MCF 10A (cell line): ENCODE measurements at regions not wholly inside any gene's neighbourhood (a gene's known extent, or its start where the extent isn't known, plus 50 kb on each side); places are given as distances from the start of the nearest gene placed in this dataset.

Experiments used
- BruUV-seq: library from RNA; stranded (reverse); fragments of 400-500 nt; replicated peaks from 2 replicates; lab custom pipeline; 2021; lab: Mats Ljungman, UMichigan
- CTCF ChIA-PET: fragments of 300-600 bp; sonication (Branson Sonifier 250); formaldehyde crosslinking; extraction: SDS; loops from one replicate; lab custom pipeline; 2021; ENCODE audit warnings: antibody characterized with exemption, inconsistent platforms; lab: Yijun Ruan, JAX
- POLR2A ChIA-PET: fragments of 300-600, 350-650 bp; sonication (Branson Sonifier 250); formaldehyde crosslinking; extraction: SDS; loops from one replicate; lab custom pipeline; 2020; ENCODE audit warnings: antibody characterized with exemption, inconsistent platforms; lab: Yijun Ruan, JAX
- DNase-seq: peaks from one replicate; pipeline ENCODE4 v3.0.0-alpha.2; 2018; ENCODE audit not compliant: unreplicated experiment
- H3K27ac Mint-ChIP-seq: one replicate; pipeline ENCODE4 v1.8.0; 2022; ENCODE audit warnings: mild to moderate bottlenecking, low read depth, mixed read lengths; ENCODE audit not compliant: unreplicated experiment
- H3K27me3 Mint-ChIP-seq: one replicate; pipeline ENCODE4 v1.8.0; 2022; ENCODE audit warnings: mixed read lengths; ENCODE audit not compliant: insufficient read depth, unreplicated experiment
- H3K36me3 Mint-ChIP-seq: one replicate; pipeline ENCODE4 v1.8.0; 2022; ENCODE audit warnings: mild to moderate bottlenecking, moderate library complexity, mixed read lengths; ENCODE audit not compliant: insufficient read depth, unreplicated experiment
- H3K4me1 Mint-ChIP-seq: one replicate; pipeline ENCODE4 v1.8.0; 2022; ENCODE audit warnings: mixed read lengths; ENCODE audit not compliant: insufficient read depth, unreplicated experiment
- H3K4me3 Mint-ChIP-seq: one replicate; pipeline ENCODE4 v1.8.0; 2022; ENCODE audit warnings: mild to moderate bottlenecking, moderate library complexity, mixed read lengths; ENCODE audit not compliant: unreplicated experiment
- H3K9me3 Mint-ChIP-seq: one replicate; pipeline ENCODE4 v1.8.0; 2022; ENCODE audit warnings: mixed read lengths; ENCODE audit not compliant: unreplicated experiment
- CTCF ChIP-seq: fragments of 200-600 bp; IDR thresholded peaks from one replicate; pipeline ENCODE4 v1.8.0; 2022; ENCODE audit warnings: antibody characterized with exemption, mild to moderate bottlenecking; ENCODE audit not compliant: unreplicated experiment
- intact Hi-C: fragments of 100-400 bp; cut with micrococcal nuclease; formaldehyde crosslinking; loops from 2 replicates; pipeline ENCODE4 v1.14.1; 2022

GRCh38 chr3:189513281-189514117 lies 117.7 kb upstream of the TP63 start:
- ChIA-PET POLR2A (interaction anchor here (0.5 to 7.5 kb wide), 41 partner anchors 11 to 1276 kb away, joined by 3 to 121 read pairs (median 4); partner anchors contain the start of gene CLDN1), CTCF (interaction anchor here (0.6 to 4.6 kb wide), 12 partner anchors 17 to 1988 kb away, joined by 3 to 26 read pairs (median 3); no protein-coding TSS in a partner anchor)
- intact Hi-C loops: loop anchor here (2.0 to 5.0 kb wide), 2 partner anchors 49 to 245 kb away; no protein-coding TSS in a partner anchor
- TSS peak; percentile 96 for BruUV-seq
- Mint-ChIP-seq H3K27me3 (no peaks in the 10 kb centered on the region), H3K36me3 (peaks cover 8% of the 10 kb centered on the region), H3K9me3 (peaks cover 17% of the 10 kb centered on the region), H3K27ac (peak overlapping the region; percentile 99), H3K4me3 (peak overlapping the region; percentile 47), H3K4me1 (peaks cover 40% of the 10 kb centered on the region)
- no peak for TF ChIP-seq CTCF
- DNase-seq: peak; percentile 61

GRCh38 chr3:189516039-189516438 lies 115.2 kb upstream of the TP63 start:
- no TSS peak for BruUV-seq
- TF ChIP-seq CTCF: no peak
- intact Hi-C loops: no loop called here
- Mint-ChIP-seq H3K4me3 (no peak overlapping the region), H3K27ac (no peak overlapping the region), H3K27me3 (no peaks in the 10 kb centered on the region), H3K9me3 (peaks cover 34% of the 10 kb centered on the region), H3K36me3 (no peaks in the 10 kb centered on the region), H3K4me1 (peaks cover 26% of the 10 kb centered on the region)
- POLR2A ChIA-PET: interaction anchor here (0.7 to 6.4 kb wide), 2 partner anchors 123 to 246 kb away, joined by 3 to 87 read pairs; no protein-coding TSS in a partner anchor
- DNase-seq: no peak
- CTCF ChIA-PET: interaction anchor here (0.6 to 1.1 kb wide), 3 partner anchors 21 to 246 kb away, joined by 3 to 5 read pairs (median 3); no protein-coding TSS in a partner anchor

GRCh38 chr3:189517981-189518380 lies 113.2 kb upstream of the TP63 start:
- Mint-ChIP-seq H3K9me3 (peaks cover 43% of the 10 kb centered on the region), H3K4me3 (no peak overlapping the region), H3K4me1 (peaks cover 15% of the 10 kb centered on the region), H3K27ac (no peak overlapping the region), H3K36me3 (no peaks in the 10 kb centered on the region), H3K27me3 (no peaks in the 10 kb centered on the region)
- ChIA-PET POLR2A (interaction anchor here (0.7 to 1.4 kb wide), 2 partner anchors 134 to 192 kb away, joined by 3 to 4 read pairs; no protein-coding TSS in a partner anchor), CTCF (interaction anchor here (0.7 to 1.3 kb wide), 2 partner anchors 12 to 430 kb away, joined by 4 to 6 read pairs; no protein-coding TSS in a partner anchor)
- no peak for TF ChIP-seq CTCF
- no TSS peak for BruUV-seq
- intact Hi-C loops: no loop called here
- no peak for DNase-seq

- intact Hi-C loops: no loop called here
- POLR2A ChIA-PET: no interaction called here
Measured at GRCh38 chr3:189519458-189519857, 111.7 kb upstream of the TP63 start.

More at GRCh38 chr3:189519458-189519857, 111.7 kb upstream of the TP63 start:
- no peaks in the 10 kb centered on the region for H3K36me3 Mint-ChIP-seq
- CTCF ChIA-PET: interaction anchor here (0.6 kb wide), 1 partner anchor 11 kb away, joined by 3 read pairs; no protein-coding TSS in a partner anchor
- no peak overlapping the region for H3K4me3 Mint-ChIP-seq
- peaks cover 35% of the 10 kb centered on the region for H3K9me3 Mint-ChIP-seq
- no TSS peak for BruUV-seq
- no peak overlapping the region for H3K27ac Mint-ChIP-seq
- no peak for TF ChIP-seq CTCF
- no peaks in the 10 kb centered on the region for H3K27me3 Mint-ChIP-seq
- no peak for DNase-seq
- H3K4me1 Mint-ChIP-seq: peaks cover under 1% of the 10 kb centered on the region
